ENCODE measurements at regions not wholly inside any gene's neighbourhood (a gene's known extent, or its start where the extent isn't known, plus 50 kb on each side); places are given as distances from the start of the nearest gene placed in this dataset.

- no peak overlapping the region for H3K4me3 ChIP-seq (ENCODE audit: low read depth, low read length)
- DNase-seq (ENCODE audit: low read depth), result no peak
- TF ChIP-seq CTCF (conservative IDR thresholded peaks at IDR 0.05; ENCODE audit: low read depth, low read length), result no peak
Observed at GRCh38 chr7:115740043-115740442, 290.5 kb downstream of the TFEC start.

- no peak for DNase-seq (ENCODE audit: low read depth)
- TF ChIP-seq CTCF (conservative IDR thresholded peaks at IDR 0.05; ENCODE audit: low read depth, low read length), result no peak
- no peak overlapping the region for H3K4me3 ChIP-seq (ENCODE audit: low read depth, low read length)
Observed at GRCh38 chr7:115734641-115735040, 295.9 kb downstream of the TFEC start.

- no peak for TF ChIP-seq CTCF (conservative IDR thresholded peaks at IDR 0.05; ENCODE audit: low read depth, low read length)
- no peak for DNase-seq (ENCODE audit: low read depth)
- no peak overlapping the region for H3K4me3 ChIP-seq (ENCODE audit: low read depth, low read length)
Observed at GRCh38 chr7:115731796-115732471, 298.6 kb downstream of the TFEC start.

- no peak for DNase-seq (ENCODE audit: low read depth)
- TF ChIP-seq CTCF (conservative IDR thresholded peaks at IDR 0.05; ENCODE audit: low read depth, low read length), result no peak
- H3K4me3 ChIP-seq (ENCODE audit: low read depth, low read length), result no peak overlapping the region
Observed at GRCh38 chr7:115728518-115728917, 302.0 kb downstream of the TFEC start.

GRCh38 chr7:115724400-115725056 lies 306.0 kb downstream of the TFEC start:
- TF ChIP-seq CTCF (conservative IDR thresholded peaks at IDR 0.05; ENCODE audit: low read depth, low read length), result no peak
- no peak overlapping the region for H3K4me3 ChIP-seq (ENCODE audit: low read depth, low read length)
- no peak for DNase-seq (ENCODE audit: low read depth)

GRCh38 chr7:115722302-115722977 lies 308.1 kb downstream of the TFEC start:
- no peak for DNase-seq (ENCODE audit: low read depth)
- TF ChIP-seq CTCF (conservative IDR thresholded peaks at IDR 0.05; ENCODE audit: low read depth, low read length), result no peak
- H3K4me3 ChIP-seq (ENCODE audit: low read depth, low read length), result no peak overlapping the region
